ENCODE measurements at regions not wholly inside any gene's neighbourhood (a gene's known extent, or its start where the extent isn't known, plus 50 kb on each side); places are given as distances from the start of the nearest gene placed in this dataset.

DNA sequence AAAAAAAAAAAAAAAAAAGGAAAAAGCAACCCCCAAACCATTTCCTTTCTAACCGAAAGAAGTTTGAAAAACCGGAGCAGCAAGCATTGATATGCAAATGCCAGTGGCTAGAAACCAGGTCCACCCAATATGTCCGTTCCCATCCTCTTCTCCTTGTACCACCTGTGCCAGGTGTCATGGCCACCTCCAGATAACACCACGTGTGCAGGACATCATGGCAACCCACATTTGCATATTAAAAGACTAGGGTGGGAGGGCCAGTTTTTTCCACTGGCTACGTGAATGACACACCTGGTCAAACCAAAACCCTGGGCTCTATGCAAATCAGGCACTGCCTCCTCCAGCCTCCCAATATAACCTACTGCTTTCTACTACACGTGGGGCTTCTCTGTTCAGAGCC lies 303.3 kb upstream of the GULP1 start:
- Histone ChIP-seq H2AFZ (no peak overlapping the region), H3K79me2 (ENCODE audit: insufficient read depth) (no peaks in the 10 kb centered on the region), H3K9ac (no peak overlapping the region), H3K4me1 (ENCODE audit: insufficient read depth) (peaks cover 4% of the 10 kb centered on the region), H3F3A (ENCODE audit: insufficient read depth) (peaks cover 5% of the 10 kb centered on the region; the same call in 1 of the 2 replicates), H4K20me1 (ENCODE audit: insufficient read depth) (no peaks in the 10 kb centered on the region), H3K9me3 (ENCODE audit: low read depth) (no peaks in the 10 kb centered on the region), H3K9me2 (ENCODE audit: insufficient read depth) (no peaks in the 10 kb centered on the region), H3K4me2 (ENCODE audit: unreplicated experiment) (no peak overlapping the region), H3K36me3 (ENCODE audit: low read depth) (no peaks in the 10 kb centered on the region), H3K27ac (no peak overlapping the region), H3K4me3 (no peak overlapping the region), H3K27me3 (replicated peaks; ENCODE audit: insufficient read depth) (no peaks in the 10 kb centered on the region)
- WGBS, 2 experiments (ENCODE audit: low coverage in 1 of 2, low lambda C conversion rate in 2 of 2, missing lambda C conversion rate in 2 of 2), result 64 to 69% methylated on average over 6 of the region's 6 CpGs
- TF ChIP-seq EZH2phosphoT487 (IDR thresholded peaks at IDR 0.05; ENCODE audit: insufficient read depth, low read depth) (no peak), EZH2 (IDR thresholded peaks at IDR 0.05; ENCODE audit: insufficient read depth, poor library complexity, severe bottlenecking) (no peak)
- no peak for DNase-seq
- in situ Hi-C loops (cut with MboI), result no loop called here

GRCh38 chr2:187989925-187990623 lies 301.6 kb upstream of the GULP1 start:
- Histone ChIP-seq H3K4me3 (no peak overlapping the region), H3K27ac (no peak overlapping the region)
- WGBS, 2 experiments (ENCODE audit: low coverage in 1 of 2, low lambda C conversion rate in 2 of 2, missing lambda C conversion rate in 2 of 2), result 83 to 95% methylated on average over 2 of the region's 2 CpGs

GRCh38 chr2:187991389-187991788 lies 300.3 kb upstream of the GULP1 start:
- in situ Hi-C loops (cut with MboI), result no loop called here
- 62 to 65% methylated on average over 1 of the region's 1 CpG for WGBS, 2 experiments (ENCODE audit: low coverage in 1 of 2, low lambda C conversion rate in 2 of 2, missing lambda C conversion rate in 2 of 2)
- Histone ChIP-seq H3K4me3 (no peak overlapping the region), H3K4me2 (ENCODE audit: unreplicated experiment) (no peak overlapping the region), H3K9me2 (ENCODE audit: insufficient read depth) (no peaks in the 10 kb centered on the region), H3K9ac (no peak overlapping the region), H3K27me3 (replicated peaks; ENCODE audit: insufficient read depth) (no peaks in the 10 kb centered on the region), H2AFZ (no peak overlapping the region), H3K27ac (no peak overlapping the region), H3K4me1 (ENCODE audit: insufficient read depth) (no peaks in the 10 kb centered on the region), H3K79me2 (ENCODE audit: insufficient read depth) (no peaks in the 10 kb centered on the region), H3F3A (ENCODE audit: insufficient read depth) (no peaks in the 10 kb centered on the region), H3K9me3 (ENCODE audit: low read depth) (no peaks in the 10 kb centered on the region), H4K20me1 (ENCODE audit: insufficient read depth) (no peaks in the 10 kb centered on the region), H3K36me3 (ENCODE audit: low read depth) (no peaks in the 10 kb centered on the region)
- peak; percentile 3 for DNase-seq
- TF ChIP-seq EZH2 (IDR thresholded peaks at IDR 0.05; ENCODE audit: insufficient read depth, poor library complexity, severe bottlenecking), result no peak
- TF ChIP-seq EZH2phosphoT487 (IDR thresholded peaks at IDR 0.05; ENCODE audit: insufficient read depth, low read depth), result no peak

More at GRCh38 chr2:187989925-187990623, 301.6 kb upstream of the GULP1 start:
- H3K4me1 ChIP-seq (ENCODE audit: insufficient read depth), result no peaks in the 10 kb centered on the region
- no peak for DNase-seq
- no peak for TF ChIP-seq EZH2 (IDR thresholded peaks at IDR 0.05; ENCODE audit: insufficient read depth, poor library complexity, severe bottlenecking)
- no peak for TF ChIP-seq EZH2phosphoT487 (IDR thresholded peaks at IDR 0.05; ENCODE audit: insufficient read depth, low read depth)
- H3K9me2 ChIP-seq (ENCODE audit: insufficient read depth), result no peaks in the 10 kb centered on the region
- H3K9me3 ChIP-seq (ENCODE audit: low read depth), result no peaks in the 10 kb centered on the region
- no peak overlapping the region for H3K9ac ChIP-seq
- H3K79me2 ChIP-seq (ENCODE audit: insufficient read depth), result no peaks in the 10 kb centered on the region
- no peak overlapping the region for H2AFZ ChIP-seq
- no peak overlapping the region for H3K4me2 ChIP-seq (ENCODE audit: unreplicated experiment)
- H4K20me1 ChIP-seq (ENCODE audit: insufficient read depth), result no peaks in the 10 kb centered on the region
- no peaks in the 10 kb centered on the region for H3K27me3 ChIP-seq (replicated peaks; ENCODE audit: insufficient read depth)
- no peaks in the 10 kb centered on the region for H3K36me3 ChIP-seq (ENCODE audit: low read depth)
- in situ Hi-C loops (cut with MboI), result no loop called here
- H3F3A ChIP-seq (ENCODE audit: insufficient read depth), result no peaks in the 10 kb centered on the region

DNA sequence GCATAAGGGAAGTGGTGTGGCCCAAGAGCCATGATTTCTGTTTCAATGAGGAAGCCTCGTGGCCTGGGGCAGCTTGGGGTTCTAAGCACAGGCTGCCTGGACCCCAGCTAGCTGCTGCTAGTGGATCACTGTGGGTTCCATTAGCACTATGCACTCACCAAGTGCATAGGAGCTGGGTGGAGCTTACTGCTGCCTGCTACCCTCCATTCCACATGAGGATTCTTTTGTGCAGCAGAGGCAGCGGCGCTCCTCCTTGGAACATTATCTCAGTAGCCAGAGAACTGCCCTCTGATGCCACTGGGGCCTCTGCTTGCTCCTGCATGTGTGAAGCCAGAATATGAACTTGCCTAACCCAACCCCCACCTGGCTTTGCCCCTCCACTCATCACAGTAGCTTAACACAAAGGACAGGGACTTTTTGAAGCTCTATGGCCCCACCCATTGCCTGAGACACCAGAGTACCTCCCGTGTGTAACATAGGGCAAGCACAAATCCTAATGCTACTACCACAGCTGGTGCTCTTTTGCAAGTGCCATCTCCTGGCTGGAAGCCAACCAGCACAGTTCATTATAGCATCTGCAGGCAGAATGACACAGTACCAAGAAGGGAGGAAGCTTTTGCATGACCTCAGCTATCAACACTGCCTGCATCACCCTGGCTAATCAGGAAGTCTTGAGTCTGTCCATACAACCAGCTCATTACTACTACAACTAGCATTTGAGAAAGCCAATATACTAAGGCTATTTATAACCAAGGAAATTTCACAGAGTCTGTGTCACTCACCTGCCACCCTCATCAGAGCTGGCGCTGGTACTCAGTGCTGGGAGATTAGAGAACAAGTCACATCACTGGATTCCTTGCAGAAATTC lies 297.0 kb upstream of the GULP1 start:
- 55 to 63% methylated on average over 5 of the region's 5 CpGs for WGBS, 2 experiments (ENCODE audit: low coverage in 1 of 2, low lambda C conversion rate in 2 of 2, missing lambda C conversion rate in 2 of 2)
- H3K9ac ChIP-seq, result no peak overlapping the region
- H3K9me2 ChIP-seq (ENCODE audit: insufficient read depth), result no peaks in the 10 kb centered on the region
- no peaks in the 10 kb centered on the region for H3K4me1 ChIP-seq (ENCODE audit: insufficient read depth)
- H3K27me3 ChIP-seq (replicated peaks; ENCODE audit: insufficient read depth), result no peaks in the 10 kb centered on the region
- no peak overlapping the region for H2AFZ ChIP-seq
- H3F3A ChIP-seq (ENCODE audit: insufficient read depth), result no peaks in the 10 kb centered on the region
- H4K20me1 ChIP-seq (ENCODE audit: insufficient read depth), result no peaks in the 10 kb centered on the region
- no peaks in the 10 kb centered on the region for H3K79me2 ChIP-seq (ENCODE audit: insufficient read depth)
- H3K36me3 ChIP-seq (ENCODE audit: low read depth), result no peaks in the 10 kb centered on the region
- H3K4me3 ChIP-seq, result no peak overlapping the region
- no peak for TF ChIP-seq EZH2phosphoT487 (IDR thresholded peaks at IDR 0.05; ENCODE audit: insufficient read depth, low read depth)
- TF ChIP-seq EZH2 (IDR thresholded peaks at IDR 0.05; ENCODE audit: insufficient read depth, poor library complexity, severe bottlenecking), result no peak
- no peaks in the 10 kb centered on the region for H3K9me3 ChIP-seq (ENCODE audit: low read depth)
- in situ Hi-C loops (cut with MboI), result no loop called here
- no peak overlapping the region for H3K4me2 ChIP-seq (ENCODE audit: unreplicated experiment)
- DNase-seq, result peak; percentile 47
- no peak overlapping the region for H3K27ac ChIP-seq

Data from GM23248 (cell line).